ENCODE measurements at regions not wholly inside any gene's neighbourhood (a gene's known extent, or its start where the extent isn't known, plus 50 kb on each side); places are given as distances from the start of the nearest gene placed in this dataset.

GRCh38 chr5:172588380-172588779 lies 52.7 kb upstream of the NEURL1B start:
- in situ Hi-C loops (cut with HindIII; ENCODE audit: low sequenced_read_pairs), result loop anchor here (5.0 kb wide), 1 partner anchor 46 kb away; no protein-coding TSS in a partner anchor

GRCh38 chr5:172587061-172587405 lies 54.0 kb upstream of the NEURL1B start:
- in situ Hi-C loops (cut with HindIII; ENCODE audit: low sequenced_read_pairs), result loop anchor here (5.0 kb wide), 1 partner anchor 45 kb away; no protein-coding TSS in a partner anchor

- in situ Hi-C loops (cut with HindIII; ENCODE audit: low sequenced_read_pairs), result loop anchor here (5.0 kb wide), 1 partner anchor 44 kb away; no protein-coding TSS in a partner anchor
These were observed 54.7 kb upstream of the NEURL1B start for GRCh38 chr5:172586125-172587060.

GRCh38 chr5:172585114-172585513 lies 55.9 kb upstream of the NEURL1B start:
- in situ Hi-C loops (cut with HindIII; ENCODE audit: low sequenced_read_pairs), result loop anchor here (5.0 kb wide), 1 partner anchor 43 kb away; no protein-coding TSS in a partner anchor

- in situ Hi-C loops (cut with HindIII; ENCODE audit: low sequenced_read_pairs), result loop anchor here (5.0 kb wide), 1 partner anchor 42 kb away; no protein-coding TSS in a partner anchor
These were observed 56.4 kb upstream of the NEURL1B start for GRCh38 chr5:172584638-172585037.

- in situ Hi-C loops (cut with HindIII; ENCODE audit: low sequenced_read_pairs), result no loop called here
These were observed 57.0 kb upstream of the NEURL1B start for GRCh38 chr5:172583931-172584511.

GRCh38 chr5:172582940-172583339 lies 58.1 kb upstream of the NEURL1B start:
- in situ Hi-C loops (cut with HindIII; ENCODE audit: low sequenced_read_pairs), result no loop called here

GRCh38 chr5:172581315-172581714 lies 59.7 kb upstream of the NEURL1B start:
- in situ Hi-C loops (cut with HindIII; ENCODE audit: low sequenced_read_pairs), result no loop called here

GRCh38 chr5:172579403-172579990 lies 61.6 kb upstream of the NEURL1B start:
- in situ Hi-C loops (cut with HindIII; ENCODE audit: low sequenced_read_pairs), result no loop called here

GRCh38 chr5:172577267-172577909 lies 63.7 kb upstream of the NEURL1B start:
- in situ Hi-C loops (cut with HindIII; ENCODE audit: low sequenced_read_pairs), result no loop called here

- in situ Hi-C loops (cut with HindIII; ENCODE audit: low sequenced_read_pairs), result no loop called here
These were observed 65.1 kb upstream of the NEURL1B start for GRCh38 chr5:172575816-172576545.

- in situ Hi-C loops (cut with HindIII; ENCODE audit: low sequenced_read_pairs), result no loop called here
These were observed 65.6 kb upstream of the NEURL1B start for GRCh38 chr5:172575416-172575815.

GRCh38 chr5:172574871-172575223 lies 66.2 kb upstream of the NEURL1B start:
- in situ Hi-C loops (cut with HindIII; ENCODE audit: low sequenced_read_pairs), result no loop called here

- in situ Hi-C loops (cut with HindIII; ENCODE audit: low sequenced_read_pairs), result no loop called here
These were observed 66.8 kb upstream of the NEURL1B start for GRCh38 chr5:172573986-172574870.

- in situ Hi-C loops (cut with HindIII; ENCODE audit: low sequenced_read_pairs), result no loop called here
These were observed 67.8 kb upstream of the NEURL1B start for GRCh38 chr5:172573120-172573882.

GRCh38 chr5:172572440-172572839 lies 68.6 kb upstream of the NEURL1B start:
- in situ Hi-C loops (cut with HindIII; ENCODE audit: low sequenced_read_pairs), result no loop called here

- in situ Hi-C loops (cut with HindIII; ENCODE audit: low sequenced_read_pairs), result no loop called here
These were observed 69.2 kb upstream of the NEURL1B start for GRCh38 chr5:172571892-172572291.

- in situ Hi-C loops (cut with HindIII; ENCODE audit: low sequenced_read_pairs), result no loop called here
These were observed 69.7 kb upstream of the NEURL1B start for GRCh38 chr5:172571413-172571812.
